ENCODE measurements at regions not wholly inside any gene's neighbourhood (a gene's known extent, or its start where the extent isn't known, plus 50 kb on each side); places are given as distances from the start of the nearest gene placed in this dataset.
"Not testable (repeated sequence)": the region's sequence is repeated elsewhere in the genome, so short reads cannot be mapped to it uniquely, and the experiment has no call there.

DNA sequence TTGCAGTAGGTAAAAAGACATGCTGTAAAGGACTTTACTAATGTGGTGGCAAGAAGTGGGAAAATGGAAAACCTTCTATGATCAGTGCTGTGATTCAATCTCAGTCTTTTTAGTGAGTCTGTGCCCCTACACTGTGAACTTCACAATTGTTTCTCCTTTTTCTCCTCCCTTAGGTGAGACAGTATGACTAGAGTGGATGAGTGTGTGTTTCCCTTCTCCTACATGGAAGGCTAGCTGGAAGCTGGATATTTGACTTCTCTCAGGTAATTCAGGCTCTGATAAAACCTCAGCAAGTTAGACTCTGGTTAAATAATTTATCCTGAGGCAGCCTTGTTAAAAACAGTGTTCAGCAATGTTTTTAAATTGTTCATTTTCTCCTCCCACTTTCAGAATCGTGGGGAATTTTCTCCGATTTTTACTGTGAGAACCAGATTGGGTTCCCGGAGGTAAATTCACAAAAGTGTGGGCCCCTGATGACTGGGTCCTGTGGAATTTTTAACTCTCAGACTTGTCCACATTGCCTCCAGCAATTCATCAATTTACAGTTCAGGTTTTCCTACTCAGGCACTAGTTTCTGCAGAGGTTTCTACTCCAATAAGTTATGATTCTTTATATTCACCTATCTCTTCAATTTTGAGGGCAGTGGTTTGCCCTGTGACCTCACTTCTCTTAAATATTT lies 149.1 kb upstream of the PIK3R1 start:
- H3K27me3 ChIP-seq: no peaks in the 10 kb centered on the region
- no peak overlapping the region for H3K27ac ChIP-seq
- H3K4me1 ChIP-seq: no peaks in the 10 kb centered on the region
- no peak overlapping the region for H3K4me3 ChIP-seq
- TF ChIP-seq, protein P1, sequence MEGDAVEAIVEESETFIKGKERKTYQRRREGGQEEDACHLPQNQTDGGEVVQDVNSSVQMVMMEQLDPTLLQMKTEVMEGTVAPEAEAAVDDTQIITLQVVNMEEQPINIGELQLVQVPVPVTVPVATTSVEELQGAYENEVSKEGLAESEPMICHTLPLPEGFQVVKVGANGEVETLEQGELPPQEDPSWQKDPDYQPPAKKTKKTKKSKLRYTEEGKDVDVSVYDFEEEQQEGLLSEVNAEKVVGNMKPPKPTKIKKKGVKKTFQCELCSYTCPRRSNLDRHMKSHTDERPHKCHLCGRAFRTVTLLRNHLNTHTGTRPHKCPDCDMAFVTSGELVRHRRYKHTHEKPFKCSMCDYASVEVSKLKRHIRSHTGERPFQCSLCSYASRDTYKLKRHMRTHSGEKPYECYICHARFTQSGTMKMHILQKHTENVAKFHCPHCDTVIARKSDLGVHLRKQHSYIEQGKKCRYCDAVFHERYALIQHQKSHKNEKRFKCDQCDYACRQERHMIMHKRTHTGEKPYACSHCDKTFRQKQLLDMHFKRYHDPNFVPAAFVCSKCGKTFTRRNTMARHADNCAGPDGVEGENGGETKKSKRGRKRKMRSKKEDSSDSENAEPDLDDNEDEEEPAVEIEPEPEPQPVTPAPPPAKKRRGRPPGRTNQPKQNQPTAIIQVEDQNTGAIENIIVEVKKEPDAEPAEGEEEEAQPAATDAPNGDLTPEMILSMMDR (IDR thresholded peaks at IDR 0.05): no peak
- TF ChIP-seq POLR2A (IDR thresholded peaks at IDR 0.05): no peak
- no peaks in the 10 kb centered on the region for H3K36me3 ChIP-seq
- DNase-seq: no peak
- H3K9me3 ChIP-seq: no peaks in the 10 kb centered on the region

DNA sequence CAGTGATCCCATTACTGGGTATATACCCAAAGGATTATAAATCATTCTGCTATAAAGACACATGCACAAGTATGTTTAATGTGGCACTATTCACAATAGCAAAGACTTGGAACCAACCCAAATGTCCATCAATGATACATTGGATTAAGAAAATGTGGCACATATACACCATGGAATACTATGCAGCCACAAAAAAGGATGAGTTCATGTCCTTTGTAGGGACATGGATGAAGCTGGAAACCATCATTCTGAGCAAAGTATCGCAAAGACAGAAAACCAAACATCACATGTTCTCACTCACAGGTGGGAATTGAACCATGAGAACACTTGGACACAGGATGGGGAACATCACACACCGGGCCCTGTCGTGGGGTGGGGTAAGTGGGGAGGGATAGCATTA lies 150.2 kb upstream of the PIK3R1 start:
- H3K36me3 ChIP-seq, H3K27me3 ChIP-seq, H3K4me3 ChIP-seq, H3K4me1 ChIP-seq, H3K27ac ChIP-seq, H3K9me3 ChIP-seq, DNase-seq: not testable (repeated sequence)

DNA sequence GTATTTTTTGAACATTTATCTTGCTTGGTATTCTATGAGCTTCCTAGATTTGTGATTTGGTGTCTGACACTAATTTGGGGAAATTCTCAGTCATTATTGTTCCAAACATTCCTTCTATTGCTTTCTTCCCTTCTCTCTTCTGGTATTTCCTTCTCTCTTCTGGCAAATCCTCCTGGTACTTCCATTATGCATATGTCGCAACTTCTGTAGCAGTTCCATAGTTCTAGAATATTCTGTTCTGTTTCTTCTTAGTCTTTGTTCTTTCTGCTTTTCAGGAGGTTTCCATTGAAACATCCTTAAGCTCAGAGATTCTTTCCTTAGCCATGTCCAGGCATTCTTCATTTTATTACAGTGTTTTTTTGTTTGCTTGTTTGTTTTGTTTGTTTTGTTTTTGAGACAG lies 155.2 kb upstream of the PIK3R1 start:
- no peak for DNase-seq
- Histone ChIP-seq H3K27ac (no peak overlapping the region), H3K4me1 (no peaks in the 10 kb centered on the region), H3K9me3 (no peaks in the 10 kb centered on the region), H3K36me3 (no peaks in the 10 kb centered on the region), H3K4me3 (no peak overlapping the region), H3K27me3 (no peaks in the 10 kb centered on the region)
- no peak for TF ChIP-seq POLR2A (IDR thresholded peaks at IDR 0.05)
- TF ChIP-seq, protein P1 (IDR thresholded peaks at IDR 0.05): no peak

DNA sequence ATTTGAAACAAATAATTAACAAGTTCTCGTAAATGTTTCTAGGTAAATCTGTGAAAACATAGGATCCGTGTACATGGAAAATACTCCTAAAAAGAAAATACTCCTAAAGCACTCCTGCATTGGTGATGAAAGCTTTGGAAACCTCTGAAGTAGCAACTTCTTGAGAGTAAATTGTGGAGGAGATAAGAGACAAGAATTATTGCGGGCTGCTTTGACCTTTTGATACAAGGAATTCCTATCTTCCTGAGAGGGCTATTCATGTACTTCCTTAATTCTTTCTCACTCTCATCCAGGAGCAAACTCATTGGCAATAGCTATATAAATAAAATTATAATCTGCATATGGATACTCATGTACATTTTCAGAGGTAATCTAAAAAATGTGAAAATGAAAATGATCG lies 158.4 kb upstream of the PIK3R1 start:
- H3K4me3 ChIP-seq: no peak overlapping the region
- no peaks in the 10 kb centered on the region for H3K27me3 ChIP-seq
- no peak overlapping the region for H3K27ac ChIP-seq
- TF ChIP-seq POLR2A (IDR thresholded peaks at IDR 0.05): no peak
- TF ChIP-seq, protein P1 (IDR thresholded peaks at IDR 0.05): no peak
- H3K4me1 ChIP-seq: peaks cover 0 to 8% (median 0%) of the 10 kb centered on the region in 4 donors
- H3K36me3 ChIP-seq: no peaks in the 10 kb centered on the region
- no peaks in the 10 kb centered on the region for H3K9me3 ChIP-seq
- DNase-seq: no peak

DNA sequence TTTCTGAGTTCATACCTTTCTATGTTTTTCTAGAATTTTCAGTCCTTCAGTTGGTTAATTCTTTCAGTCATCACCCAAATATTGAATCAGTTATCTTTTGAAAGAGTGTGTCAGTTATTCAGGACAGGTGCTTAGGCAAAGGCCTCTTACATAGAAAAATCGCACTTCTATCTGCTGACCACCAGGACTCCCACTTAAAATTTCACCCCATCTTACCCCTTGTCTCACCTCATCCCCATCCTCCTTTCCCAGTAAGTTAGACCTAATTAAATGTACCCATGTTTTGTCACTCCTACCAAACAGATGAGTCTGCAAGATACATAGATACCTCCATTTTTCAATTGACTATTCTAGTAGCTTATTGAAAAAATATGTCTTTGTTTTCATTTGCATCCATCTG lies 159.9 kb upstream of the PIK3R1 start:
- Histone ChIP-seq H3K4me1 (peaks cover 0 to 8% (median 0%) of the 10 kb centered on the region in 4 donors), H3K9me3 (no peaks in the 10 kb centered on the region), H3K36me3 (no peaks in the 10 kb centered on the region), H3K4me3 (no peak overlapping the region), H3K27ac (no peak overlapping the region), H3K27me3 (no peaks in the 10 kb centered on the region)
- no peak for DNase-seq
- TF ChIP-seq, protein P1 (IDR thresholded peaks at IDR 0.05): no peak
- no peak for TF ChIP-seq POLR2A (IDR thresholded peaks at IDR 0.05)

DNA sequence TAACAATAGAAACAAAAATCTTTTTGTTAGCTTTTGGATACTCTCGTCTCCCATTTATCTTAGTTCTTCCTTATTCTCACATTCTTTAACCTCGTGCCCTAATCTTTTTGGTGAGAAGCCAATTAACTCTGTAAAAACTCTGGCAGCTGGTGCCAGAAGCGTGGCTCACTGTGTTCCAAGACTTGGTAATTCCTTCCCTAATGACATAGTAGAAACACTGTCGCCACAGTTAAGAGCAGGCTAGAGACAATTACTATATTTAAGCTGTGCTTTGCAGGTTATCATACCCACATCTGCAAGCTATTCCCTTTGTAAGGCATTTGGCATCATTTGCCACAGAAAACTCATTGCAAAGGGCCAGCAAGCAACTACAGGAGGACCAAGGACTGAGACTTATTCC lies 160.9 kb upstream of the PIK3R1 start:
- no peak for DNase-seq

More for the DNA sequence above, 160.9 kb upstream of the PIK3R1 start:
- Histone ChIP-seq H3K4me1 (peaks cover 0 to 8% (median 0%) of the 10 kb centered on the region in 4 donors), H3K9me3 (no peaks in the 10 kb centered on the region), H3K4me3 (no peak overlapping the region), H3K36me3 (no peaks in the 10 kb centered on the region), H3K27ac (no peak overlapping the region), H3K27me3 (no peaks in the 10 kb centered on the region)
- TF ChIP-seq POLR2A (IDR thresholded peaks at IDR 0.05): no peak
- TF ChIP-seq, protein P1 (IDR thresholded peaks at IDR 0.05): no peak

Data from Peyer's patch (tissue), 4 donors.